CD4-positive, alpha-beta T cell (primary cell): ENCODE measurements at regions not wholly inside any gene's neighbourhood (a gene's known extent, or its start where the extent isn't known, plus 50 kb on each side); places are given as distances from the start of the nearest gene placed in this dataset.

Experiments used
- ATAC-seq: fragments of 200-7000 bp; cut with Tn5 transposase; one replicate; pipeline ENCODE4 v1.10.0; 2022; ENCODE audit warnings: mild to moderate bottlenecking; ENCODE audit not compliant: poor library complexity
- CTCF ChIA-PET: fragments of 350-600 bp; sonication (Branson Sonifier 250); formaldehyde crosslinking; loops from one replicate; lab custom pipeline; 2021; ENCODE audit warnings: antibody characterized with exemption, inconsistent platforms; lab: Charles Lee
- POLR2A ChIA-PET: fragments of 350-600 bp; sonication (Branson Sonifier 250); formaldehyde crosslinking; loops from one replicate; lab custom pipeline; 2021; ENCODE audit warnings: antibody characterized with exemption, inconsistent platforms; lab: Charles Lee
- DNase-seq, 14 experiments: peaks; one replicate each; pipeline ENCODE4 v3.0.0-alpha.2; 2013 to 2020; ENCODE audit warnings: mixed read lengths in 2 of 14
- H3K27ac ChIP-seq, 2 donors: one replicate each; pipeline versions ENCODE4 v1.5.1 to v1.7.0; 2013; ENCODE audit warnings: low read length in 2 of 2, low read depth in 1 of 2, mild to moderate bottlenecking in 1 of 2
- H3K27me3 ChIP-seq, 2 experiments: 1 replicate in 1 of 2; 2 replicates in 1 of 2; pipeline versions ENCODE4 v1.6.1 to v1.7.0; 2013; ENCODE audit warnings: low read length in 2 of 2, control low read depth in 1 of 2, mild to moderate bottlenecking in 1 of 2, moderate library complexity in 1 of 2; ENCODE audit not compliant: insufficient read depth in 2 of 2, control insufficient read depth in 1 of 2
- H3K36me3 ChIP-seq: one replicate; pipeline ENCODE4 v1.6.1; 2013; ENCODE audit warnings: low read length, control low read depth; ENCODE audit not compliant: insufficient read depth
- H3K4me1 ChIP-seq: one replicate; pipeline ENCODE4 v1.6.1; 2013; ENCODE audit warnings: low read length, control low read depth; ENCODE audit not compliant: insufficient read depth
- H3K4me3 ChIP-seq: one replicate; pipeline ENCODE4 v1.5.1; 2013; ENCODE audit warnings: mild to moderate bottlenecking, low read length, moderate library complexity
- H3K9me3 ChIP-seq, 2 experiments: 1 replicate in 1 of 2; 2 replicates in 1 of 2; pipeline versions ENCODE4 v1.6.1 to v1.7.0; 2013; ENCODE audit warnings: low read length in 2 of 2, mild to moderate bottlenecking in 2 of 2, control low read depth in 1 of 2, moderate library complexity in 1 of 2; ENCODE audit not compliant: control insufficient read depth in 1 of 2, insufficient read depth in 1 of 2
- H3K27ac Mint-ChIP-seq: one replicate; pipeline ENCODE4 v1.8.0; 2020; ENCODE audit warnings: mixed read lengths
- H3K27me3 Mint-ChIP-seq: one replicate; pipeline ENCODE4 v1.8.0; 2021; ENCODE audit warnings: mixed read lengths
- H3K36me3 Mint-ChIP-seq: one replicate; pipeline ENCODE4 v1.8.0; 2021; ENCODE audit warnings: low read depth, mixed read lengths
- H3K4me1 Mint-ChIP-seq: one replicate; pipeline ENCODE4 v1.8.0; 2021; ENCODE audit warnings: low read depth, mixed read lengths
- H3K4me3 Mint-ChIP-seq: one replicate; pipeline ENCODE4 v1.8.0; 2020; ENCODE audit warnings: mild to moderate bottlenecking, mixed read lengths
- H3K9me3 Mint-ChIP-seq: one replicate; pipeline ENCODE4 v1.8.0; 2020; ENCODE audit warnings: mixed read lengths
- CTCF ChIP-seq: fragments of 200-600 bp; IDR thresholded peaks from one replicate; pipeline ENCODE4 v1.8.0; 2022; ENCODE audit warnings: antibody characterized with exemption, mild to moderate bottlenecking
- intact Hi-C, 2 experiments: fragments of 100-400 bp; cut with DNase I in 1 of 2; cut with micrococcal nuclease in 1 of 2; formaldehyde crosslinking; loops; one replicate each; pipeline versions ENCODE4 v1.15.1 to v1.9.0; 2023 to 2025; cut with DNase I, micrococcal nuclease

DNA sequence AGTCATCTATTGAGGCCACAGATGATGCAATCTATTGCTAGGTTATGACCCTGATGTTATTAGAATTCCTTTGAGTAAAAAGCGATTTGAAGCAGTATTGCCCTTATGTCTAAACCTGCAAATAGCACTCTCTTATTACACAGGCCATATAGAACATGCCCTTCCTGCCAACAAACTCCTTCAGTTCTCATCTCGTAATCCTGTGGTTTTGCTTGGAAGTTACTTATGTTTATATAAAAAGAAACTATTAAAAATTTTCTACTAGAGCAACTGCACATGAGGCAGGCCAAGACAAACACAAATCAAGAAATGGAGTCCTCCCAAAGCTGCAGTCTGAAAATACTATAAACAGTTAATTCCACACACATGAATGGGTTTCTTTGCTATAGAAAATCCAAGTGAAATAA is 1200.2 kb downstream of the LRFN5 start:
- peaks cover 5% of the 10 kb centered on the region for H3K9me3 Mint-ChIP-seq

GRCh38 chr14:42804141-42804540 is 1197.5 kb downstream of the LRFN5 start:
- no peaks in the 10 kb centered on the region for H3K36me3 Mint-ChIP-seq
- DNase-seq (no peak), ATAC-seq (no peak)
- H3K27me3 Mint-ChIP-seq, result no peaks in the 10 kb centered on the region
- Histone ChIP-seq H3K4me1 (no peaks in the 10 kb centered on the region), H3K9me3 (peaks cover 0 to 3% of the 10 kb centered on the region in 2 experiments), H3K4me3 (no peak overlapping the region), H3K27ac (no peak overlapping the region), H3K36me3 (no peaks in the 10 kb centered on the region), H3K27me3 (no peaks in the 10 kb centered on the region)
- H3K4me1 Mint-ChIP-seq, result no peaks in the 10 kb centered on the region
- intact Hi-C loops, result no loop called here
- H3K27ac Mint-ChIP-seq, result no peak overlapping the region
- no peak for TF ChIP-seq CTCF
- no peak overlapping the region for H3K4me3 Mint-ChIP-seq
- CTCF ChIA-PET, result no interaction called here
- peaks cover 13% of the 10 kb centered on the region for H3K9me3 Mint-ChIP-seq
- POLR2A ChIA-PET, result no interaction called here

More for the DNA sequence above, 1200.2 kb downstream of the LRFN5 start:
- no peak for ATAC-seq
- Mint-ChIP-seq H3K36me3 (no peaks in the 10 kb centered on the region), H3K4me1 (no peaks in the 10 kb centered on the region), H3K27me3 (no peaks in the 10 kb centered on the region), H3K27ac (no peak overlapping the region), H3K4me3 (no peak overlapping the region)
- no peak for DNase-seq
- H3K4me1 ChIP-seq, result no peaks in the 10 kb centered on the region
- no peaks in the 10 kb centered on the region for H3K36me3 ChIP-seq
- no peaks in the 10 kb centered on the region for H3K27me3 ChIP-seq
- H3K27ac ChIP-seq, result no peak overlapping the region
- peaks cover 0 to 6% of the 10 kb centered on the region in 2 experiments for H3K9me3 ChIP-seq
- ChIA-PET POLR2A (interaction anchor here (0.7 kb wide), 1 partner anchor 775 kb away, joined by 3 read pairs; no protein-coding TSS in a partner anchor), CTCF (no interaction called here)
- intact Hi-C loops, result no loop called here
- TF ChIP-seq CTCF, result no peak
- no peak overlapping the region for H3K4me3 ChIP-seq

DNA sequence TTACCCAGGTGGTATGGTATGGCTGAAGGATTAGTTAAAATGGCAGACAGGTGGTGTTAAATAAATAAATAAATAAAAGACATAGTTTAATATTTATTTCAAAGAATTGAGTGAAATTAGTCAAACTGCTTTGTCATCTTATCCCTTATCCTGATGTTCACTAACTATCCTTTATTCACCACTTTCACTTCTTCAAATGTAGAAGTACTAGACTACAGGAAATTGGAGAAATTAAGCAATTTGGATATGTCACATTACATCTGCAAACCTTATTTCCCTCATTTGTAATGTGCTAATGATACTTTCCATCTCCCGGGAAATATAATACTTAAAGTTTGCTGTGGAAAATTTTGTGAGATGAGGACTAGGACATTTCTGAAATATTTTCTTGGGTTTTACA is 1195.7 kb downstream of the LRFN5 start:
- Histone ChIP-seq H3K4me3 (no peak overlapping the region), H3K27me3 (no peaks in the 10 kb centered on the region), H3K36me3 (no peaks in the 10 kb centered on the region), H3K4me1 (no peaks in the 10 kb centered on the region), H3K27ac (no peak overlapping the region), H3K9me3 (no peaks in the 10 kb centered on the region)
- ATAC-seq (no peak), DNase-seq (no peak)
- Mint-ChIP-seq H3K36me3 (no peaks in the 10 kb centered on the region), H3K27me3 (no peaks in the 10 kb centered on the region), H3K4me1 (no peaks in the 10 kb centered on the region), H3K9me3 (peaks cover 11% of the 10 kb centered on the region), H3K27ac (no peak overlapping the region), H3K4me3 (no peak overlapping the region)
- intact Hi-C loops, result no loop called here
- POLR2A ChIA-PET, result no interaction called here
- TF ChIP-seq CTCF, result no peak
- CTCF ChIA-PET, result no interaction called here
